A673 (cell line): ENCODE measurements at regions not wholly inside any gene's neighbourhood (a gene's known extent, or its start where the extent isn't known, plus 50 kb on each side); places are given as distances from the start of the nearest gene placed in this dataset.

Source experiments
- CTCF ChIP-seq: fragments of 300-800, 200-600 bp; sonication (generic); conservative IDR thresholded peaks from 2 replicates; pipeline ENCODE4 v1.5.1; 2017; ENCODE audit warnings: low read depth, mild to moderate bottlenecking, antibody characterized with exemption, low read length, moderate library complexity, mixed read lengths
- EZH2 ChIP-seq: fragments of 200-600 bp; sonication (generic); IDR thresholded peaks from 2 replicates; pipeline ENCODE4 v1.6.1; 2017; ENCODE audit warnings: borderline replicate concordance, low read depth, mild to moderate bottlenecking, mixed read lengths, antibody characterized with exemption, low read length; ENCODE audit not compliant: poor library complexity, severe bottlenecking

DNA sequence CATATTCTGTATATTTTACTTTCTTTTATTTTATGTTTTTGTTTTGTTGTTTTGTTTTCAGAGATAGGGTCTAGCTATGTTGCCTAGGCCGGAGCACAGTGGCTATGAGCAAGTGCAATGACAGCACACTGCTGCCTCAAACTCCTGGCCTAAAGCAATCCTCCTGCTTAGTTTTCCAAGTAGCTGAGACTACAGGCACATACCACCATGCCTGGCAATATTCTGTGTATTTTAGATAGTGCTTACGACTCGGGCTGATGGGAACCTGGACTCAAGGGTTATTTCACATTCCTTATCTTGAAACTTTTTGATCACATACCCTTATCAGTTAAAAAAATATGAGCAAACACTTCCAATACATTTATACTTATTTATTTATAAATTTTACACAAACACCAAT is 119.0 kb upstream of the STARD4 start:
- TF ChIP-seq CTCF (no peak), EZH2 (no peak)
